NCI-H1105 treated with DMSO at 0.1 percent for 48 hours (cell line): ENCODE measurements at regions not wholly inside any gene's neighbourhood (a gene's known extent, or its start where the extent isn't known, plus 50 kb on each side); places are given as distances from the start of the nearest gene placed in this dataset.
A peak's percentile ranks its signal among the peaks of the same experiment; 100 is the strongest.

Experiments
- DNase-seq: peaks from one replicate; lab custom pipeline; 2025; lab: John Stamatoyannopoulos, UW

GRCh38 chr6:77535172-77535571 lies 71.9 kb upstream of the HTR1B start:
- no peak for DNase-seq

GRCh38 chr6:77536701-77537100 lies 73.4 kb upstream of the HTR1B start:
- no peak for DNase-seq

GRCh38 chr6:77543601-77544000 lies 80.3 kb upstream of the HTR1B start:
- no peak for DNase-seq

GRCh38 chr6:77548190-77548589 lies 84.9 kb upstream of the HTR1B start:
- DNase-seq, result no peak

GRCh38 chr6:77548662-77549366 lies 85.5 kb upstream of the HTR1B start:
- DNase-seq, result no peak

- DNase-seq, result no peak
Observed at GRCh38 chr6:77551135-77551534, 87.8 kb upstream of the HTR1B start.

GRCh38 chr6:77561768-77562314 lies 91.0 kb upstream of the MEI4 start:
- peak; percentile 85 for DNase-seq

- DNase-seq, result no peak
Observed at GRCh38 chr6:77565370-77565769, 87.5 kb upstream of the MEI4 start.

GRCh38 chr6:77566235-77566634 lies 86.6 kb upstream of the MEI4 start:
- DNase-seq, result no peak

- DNase-seq, result no peak
Observed at GRCh38 chr6:77568570-77568969, 84.3 kb upstream of the MEI4 start.

GRCh38 chr6:77573843-77574242 lies 79.0 kb upstream of the MEI4 start:
- DNase-seq, result no peak

- DNase-seq, result no peak
Observed at GRCh38 chr6:77587963-77588362, 64.9 kb upstream of the MEI4 start.
